Stimulated activated naive B cell treated with anti-CD40 and anti-IgM and Interleukin-4, amounts not matched to agents 10 μg/mL and 1 μg/mL and 100 μg/mL, for 72 hours (primary cell): ENCODE measurements at regions not wholly inside any gene's neighbourhood (a gene's known extent, or its start where the extent isn't known, plus 50 kb on each side); places are given as distances from the start of the nearest gene placed in this dataset.

Experiments used
- ATAC-seq, 2 donors: fragments of 150-1000 bp; cut with Tn5 transposase; replicated peaks; 2 replicates each; pipeline ENCODE4 v1.10.0; 2021; ENCODE audit warnings: moderate library complexity in 1 of 2
- DNase-seq: peaks from one replicate; pipeline ENCODE4 v3.0.0; 2021
- H3K27ac Mint-ChIP-seq: one replicate; pipeline ENCODE4 v1.8.0; 2022; ENCODE audit warnings: mild to moderate bottlenecking, mixed read lengths
- H3K27me3 Mint-ChIP-seq, 2 donors: one replicate each; pipeline ENCODE4 v1.8.0; 2022; ENCODE audit warnings: mixed read lengths in 2 of 2
- H3K36me3 Mint-ChIP-seq, 2 donors: one replicate each; pipeline ENCODE4 v1.8.0; 2022; ENCODE audit warnings: mixed read lengths in 2 of 2, mild to moderate bottlenecking in 1 of 2
- H3K4me1 Mint-ChIP-seq, 2 donors: one replicate each; pipeline ENCODE4 v1.8.0; 2022; ENCODE audit warnings: mixed read lengths in 2 of 2, mild to moderate bottlenecking in 1 of 2
- H3K4me3 Mint-ChIP-seq, 2 donors: one replicate each; pipeline ENCODE4 v1.8.0; 2022; ENCODE audit warnings: mild to moderate bottlenecking in 2 of 2, mixed read lengths in 2 of 2, moderate library complexity in 1 of 2
- H3K9me3 Mint-ChIP-seq, 2 donors: one replicate each; pipeline ENCODE4 v1.8.0; 2022; ENCODE audit warnings: mixed read lengths in 2 of 2, mild to moderate bottlenecking in 1 of 2

DNA sequence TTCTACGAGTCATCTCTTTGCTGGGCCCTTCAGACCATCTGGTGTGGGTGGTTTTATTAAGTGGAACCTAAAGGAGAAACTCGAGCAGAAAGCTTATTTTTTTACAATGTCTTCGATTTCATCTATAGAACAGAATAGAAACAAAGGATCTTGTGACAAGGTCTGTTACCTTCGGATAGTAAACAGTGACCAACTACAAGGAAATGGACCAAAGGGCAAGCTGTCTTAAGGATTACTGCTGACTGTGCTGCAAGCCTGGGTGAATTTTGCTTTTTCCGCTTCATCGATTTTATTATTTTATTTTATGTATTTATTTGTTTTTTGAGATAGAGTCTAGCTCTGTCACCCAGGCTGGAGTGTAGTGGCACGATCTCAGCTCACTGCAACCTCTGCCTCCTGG lies 348.9 kb upstream of the ERCC4 start:
- no peak for ATAC-seq
- Mint-ChIP-seq H3K4me3 (no peak overlapping the region), H3K27me3 (peaks cover 4 to 12% of the 10 kb centered on the region in 2 donors), H3K27ac (no peak overlapping the region), H3K36me3 (no peaks in the 10 kb centered on the region), H3K4me1 (no peaks in the 10 kb centered on the region), H3K9me3 (peaks cover 0 to 3% of the 10 kb centered on the region in 2 donors)
- no peak for DNase-seq

DNA sequence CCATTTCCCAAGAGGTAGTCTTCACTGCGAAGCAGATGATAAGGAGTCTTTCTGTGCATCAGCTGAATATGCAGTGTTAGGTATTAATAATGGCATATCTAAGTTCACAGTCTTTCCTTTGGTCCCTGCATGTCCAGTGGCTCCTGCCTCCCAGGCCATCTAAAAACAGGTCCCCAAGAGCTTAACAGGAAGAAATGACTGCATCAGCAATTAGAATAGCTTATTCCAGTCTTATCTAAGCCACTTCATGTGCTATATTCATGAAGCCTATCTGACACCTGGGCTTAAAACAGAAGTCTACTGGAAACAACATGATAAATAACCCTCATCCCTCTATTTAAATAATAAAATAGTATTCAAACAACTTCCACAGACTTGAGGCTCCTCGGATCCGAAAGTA lies 346.1 kb upstream of the ERCC4 start:
- no peak overlapping the region for H3K4me3 Mint-ChIP-seq

DNA sequence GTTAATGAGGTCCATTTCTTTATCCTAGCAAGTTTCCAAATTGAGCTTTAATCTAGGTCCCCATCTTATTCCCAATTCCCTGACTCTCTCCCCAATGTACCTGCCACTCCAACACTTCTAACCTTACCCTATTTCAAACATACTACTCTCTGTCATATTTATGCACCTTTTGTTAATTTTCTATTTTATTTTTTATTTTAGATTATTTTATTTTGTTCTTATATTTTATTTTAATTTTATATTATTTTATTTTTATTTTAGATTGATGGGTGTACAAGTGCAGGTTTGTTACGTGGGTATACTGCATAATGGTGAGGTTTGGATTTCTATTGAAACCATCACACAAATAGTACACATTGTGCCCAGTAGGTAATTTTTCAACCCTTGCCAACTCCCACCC lies 333.9 kb upstream of the ERCC4 start:
- Mint-ChIP-seq H3K36me3 (no peaks in the 10 kb centered on the region), H3K27ac (no peak overlapping the region), H3K4me3 (no peak overlapping the region), H3K27me3 (no peaks in the 10 kb centered on the region), H3K9me3 (peaks cover 0 to 2% of the 10 kb centered on the region in 2 donors), H3K4me1 (no peaks in the 10 kb centered on the region)
- ATAC-seq (no peak), DNase-seq (no peak)

More for the DNA sequence above, 346.1 kb upstream of the ERCC4 start:
- ATAC-seq (no peak), DNase-seq (no peak)
- H3K4me1 Mint-ChIP-seq, result no peaks in the 10 kb centered on the region
- H3K27me3 Mint-ChIP-seq, result peaks cover 4 to 12% of the 10 kb centered on the region in 2 donors
- H3K27ac Mint-ChIP-seq, result no peak overlapping the region
- no peaks in the 10 kb centered on the region for H3K36me3 Mint-ChIP-seq
- peaks cover 0 to 1% of the 10 kb centered on the region in 2 donors for H3K9me3 Mint-ChIP-seq

DNA sequence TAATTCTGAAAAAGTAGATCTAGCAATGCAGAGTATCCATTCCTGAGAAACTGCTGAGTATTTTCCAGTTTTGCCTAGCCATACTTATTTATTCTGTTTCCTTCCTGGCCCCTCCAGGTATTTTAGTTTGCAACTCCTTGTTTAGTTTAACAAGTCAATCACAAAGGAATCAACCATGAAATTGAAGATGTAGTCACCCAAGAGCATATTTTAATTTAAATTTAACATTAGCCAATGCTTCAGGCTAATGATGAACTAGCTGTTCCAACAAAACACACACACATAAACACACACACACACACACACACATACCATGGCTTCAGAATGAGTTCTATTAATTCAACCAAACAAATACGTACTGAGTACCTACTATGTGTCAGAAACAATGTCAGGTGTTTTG lies 332.8 kb upstream of the ERCC4 start:
- DNase-seq (no peak), ATAC-seq (no peak)
- Mint-ChIP-seq H3K27me3 (no peaks in the 10 kb centered on the region), H3K27ac (no peak overlapping the region), H3K4me3 (no peak overlapping the region), H3K9me3 (peaks cover 0 to 2% of the 10 kb centered on the region in 2 donors), H3K4me1 (no peaks in the 10 kb centered on the region), H3K36me3 (no peaks in the 10 kb centered on the region)

DNA sequence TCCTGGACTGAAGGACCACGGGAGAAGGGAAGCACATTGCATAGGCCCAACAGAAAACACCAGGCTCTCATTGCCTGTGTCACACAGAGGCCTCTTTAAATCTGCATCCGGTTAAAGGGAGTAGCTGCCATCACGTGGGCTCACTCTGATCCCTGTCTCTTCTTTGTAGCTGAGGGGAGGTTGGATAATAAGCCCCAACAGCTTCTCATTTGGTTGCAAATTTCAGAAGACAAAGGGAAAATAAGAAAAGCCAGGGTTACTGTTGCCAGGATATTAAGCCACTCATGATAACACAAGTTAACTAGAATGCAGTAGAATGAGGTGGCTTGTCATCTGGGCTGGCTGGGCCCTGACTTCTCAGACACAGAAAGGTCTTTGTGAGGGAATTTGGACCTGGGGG lies 325.1 kb upstream of the ERCC4 start:
- H3K36me3 Mint-ChIP-seq, result no peaks in the 10 kb centered on the region
- ATAC-seq (no peak), DNase-seq (no peak)
- no peak overlapping the region for H3K27ac Mint-ChIP-seq
- no peaks in the 10 kb centered on the region for H3K9me3 Mint-ChIP-seq
- H3K4me3 Mint-ChIP-seq, result no peak overlapping the region
- H3K27me3 Mint-ChIP-seq, result no peaks in the 10 kb centered on the region
- H3K4me1 Mint-ChIP-seq, result no peaks in the 10 kb centered on the region

DNA sequence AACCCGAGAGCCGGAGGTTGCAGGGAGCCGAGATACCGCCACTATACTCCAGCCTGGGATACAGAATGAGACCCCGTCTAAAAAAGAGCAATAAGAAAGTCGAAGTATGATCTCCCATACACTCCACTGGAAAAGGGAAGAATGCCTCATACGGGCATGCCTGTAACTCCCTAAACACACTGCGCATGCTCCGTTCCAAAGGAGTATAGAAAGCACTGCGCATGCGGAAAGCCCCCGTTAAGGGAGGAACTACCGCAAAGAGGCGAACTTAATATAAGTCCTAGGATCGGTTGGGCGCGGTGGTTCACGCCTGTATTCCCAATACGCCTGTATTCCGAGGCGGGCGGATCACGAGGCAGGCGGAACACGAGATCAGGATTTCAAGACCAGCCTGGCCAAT lies 313.1 kb upstream of the ERCC4 start:
- DNase-seq (no peak), ATAC-seq (no peak)
- no peaks in the 10 kb centered on the region for H3K27me3 Mint-ChIP-seq
- H3K27ac Mint-ChIP-seq, result no peak overlapping the region
- H3K9me3 Mint-ChIP-seq, result peaks cover 0 to 2% of the 10 kb centered on the region in 2 donors
- no peak overlapping the region for H3K4me3 Mint-ChIP-seq
- H3K4me1 Mint-ChIP-seq, result no peaks in the 10 kb centered on the region
- no peaks in the 10 kb centered on the region for H3K36me3 Mint-ChIP-seq

DNA sequence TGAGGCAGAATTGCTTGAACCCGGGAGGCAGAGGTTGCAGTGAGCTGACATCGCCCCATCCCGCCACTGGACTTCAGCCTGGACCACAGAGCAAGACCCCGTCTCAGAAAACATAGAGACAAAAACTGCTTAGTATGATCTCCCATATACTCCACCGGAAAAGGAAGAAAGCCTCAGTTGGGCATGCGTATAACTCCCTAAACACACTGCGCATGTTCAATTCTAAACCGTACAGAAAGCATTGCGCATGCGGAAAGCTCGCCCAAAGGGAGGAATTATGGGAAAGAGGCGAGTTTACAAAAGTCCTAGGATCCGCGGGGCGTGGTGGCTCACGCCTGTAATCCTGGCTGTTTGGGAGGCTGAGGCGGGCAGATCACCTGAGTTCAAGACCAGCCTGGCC lies 312.7 kb upstream of the ERCC4 start:
- ATAC-seq (no peak), DNase-seq (no peak)
- peaks cover 0 to 2% of the 10 kb centered on the region in 2 donors for H3K9me3 Mint-ChIP-seq
- no peak overlapping the region for H3K4me3 Mint-ChIP-seq
- no peaks in the 10 kb centered on the region for H3K36me3 Mint-ChIP-seq
- H3K27ac Mint-ChIP-seq, result no peak overlapping the region
- no peaks in the 10 kb centered on the region for H3K27me3 Mint-ChIP-seq
- H3K4me1 Mint-ChIP-seq, result no peaks in the 10 kb centered on the region

DNA sequence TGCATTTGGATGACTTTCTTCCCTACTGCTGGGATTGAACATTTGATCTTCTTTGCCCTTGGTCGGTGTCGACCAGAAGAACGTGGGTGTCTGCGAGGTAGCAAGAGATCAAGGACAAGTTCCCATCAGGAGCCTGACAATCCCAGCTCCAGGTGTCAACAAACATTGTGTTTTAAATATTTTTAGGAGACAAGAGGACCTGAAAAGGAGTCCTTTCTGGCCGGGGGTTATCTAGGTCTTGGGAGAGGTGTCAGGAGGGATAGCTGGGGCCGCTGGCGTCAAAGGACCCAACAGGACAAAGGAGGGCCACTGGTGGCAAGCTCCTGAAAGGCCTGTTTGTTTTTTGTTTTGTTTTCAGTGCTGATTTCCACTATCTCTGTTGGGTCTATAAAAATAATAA lies 308.4 kb upstream of the ERCC4 start:
- no peaks in the 10 kb centered on the region for H3K4me1 Mint-ChIP-seq
- ATAC-seq, result no peak

DNA sequence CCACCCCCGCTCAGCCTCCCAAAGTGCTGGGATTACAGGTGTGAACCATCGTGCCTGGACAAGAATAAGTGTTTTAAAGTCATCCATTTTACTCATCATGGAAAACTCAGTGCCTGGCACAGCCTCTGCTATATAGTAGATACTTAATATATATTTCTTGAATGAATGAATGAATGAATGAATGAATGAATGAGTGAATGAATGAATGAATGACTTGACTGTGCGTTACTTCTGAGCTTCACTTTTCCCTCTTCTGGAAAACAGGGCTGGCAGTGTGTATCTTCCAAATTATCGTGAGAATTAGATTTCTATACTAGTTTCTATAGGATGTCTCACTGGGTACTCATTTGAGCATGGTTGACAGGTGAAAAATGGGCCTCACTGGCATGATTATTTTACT lies 307.3 kb upstream of the ERCC4 start:
- no peak overlapping the region for H3K27ac Mint-ChIP-seq
- H3K4me3 Mint-ChIP-seq, result no peak overlapping the region
- H3K27me3 Mint-ChIP-seq, result peaks cover 4 to 6% of the 10 kb centered on the region in 2 donors
- peaks cover 3 to 5% of the 10 kb centered on the region in 2 donors for H3K9me3 Mint-ChIP-seq
- no peaks in the 10 kb centered on the region for H3K4me1 Mint-ChIP-seq
- DNase-seq (no peak), ATAC-seq (no peak)
- no peaks in the 10 kb centered on the region for H3K36me3 Mint-ChIP-seq

More for the DNA sequence above, 308.4 kb upstream of the ERCC4 start:
- Mint-ChIP-seq H3K27ac (no peak overlapping the region), H3K4me3 (no peak overlapping the region), H3K27me3 (peaks cover 4 to 6% of the 10 kb centered on the region in 2 donors), H3K9me3 (peaks cover 5% of the 10 kb centered on the region in 2 donors), H3K36me3 (no peaks in the 10 kb centered on the region)
- DNase-seq, result no peak

DNA sequence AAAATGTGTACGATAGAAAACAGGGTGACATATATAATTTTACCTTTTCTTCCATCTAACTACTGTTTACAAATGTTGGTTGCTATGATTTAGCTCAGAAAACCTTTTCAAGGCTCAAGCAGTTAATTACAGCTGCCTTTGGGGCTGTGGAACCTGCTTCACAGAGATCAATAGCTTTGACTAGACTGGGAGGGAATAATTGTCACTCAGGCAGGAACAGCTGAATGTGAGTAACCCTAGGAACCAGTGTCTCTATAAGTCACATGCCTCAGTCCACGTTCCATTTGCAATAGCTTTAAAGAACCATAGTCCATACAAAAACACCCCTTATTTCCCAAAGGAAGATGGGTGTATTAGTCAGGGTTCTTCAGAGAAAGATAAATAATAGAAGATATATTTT lies 306.8 kb upstream of the ERCC4 start:
- H3K4me3 Mint-ChIP-seq, result no peak overlapping the region
- no peaks in the 10 kb centered on the region for H3K4me1 Mint-ChIP-seq
- no peak for DNase-seq
- peaks cover 4 to 6% of the 10 kb centered on the region in 2 donors for H3K27me3 Mint-ChIP-seq
- H3K27ac Mint-ChIP-seq, result no peak overlapping the region
- no peak for ATAC-seq
- H3K9me3 Mint-ChIP-seq, result peaks cover 3 to 5% of the 10 kb centered on the region in 2 donors
- no peaks in the 10 kb centered on the region for H3K36me3 Mint-ChIP-seq

DNA sequence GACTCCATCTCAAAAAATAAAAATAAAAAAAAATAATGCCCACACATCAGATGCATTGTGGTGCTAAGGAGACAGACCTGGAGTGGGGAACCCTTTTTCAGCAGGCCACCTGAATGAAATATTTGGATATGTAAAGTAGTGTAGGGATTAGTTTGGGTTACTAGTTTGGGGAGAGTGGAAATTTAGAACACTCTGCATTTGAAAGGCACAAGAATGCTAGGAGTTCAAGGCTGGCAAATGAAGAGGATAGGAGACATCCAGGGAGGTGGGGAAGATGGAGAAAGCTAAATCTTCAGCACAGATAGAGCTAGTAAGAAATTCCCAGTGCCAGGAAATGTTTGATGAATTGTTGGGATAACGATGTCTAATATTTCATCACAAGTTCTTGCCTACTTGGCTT lies 298.3 kb upstream of the ERCC4 start:
- Mint-ChIP-seq H3K27me3 (peaks cover 0 to 6% of the 10 kb centered on the region in 2 donors), H3K27ac (no peak overlapping the region), H3K4me3 (no peak overlapping the region), H3K4me1 (no peaks in the 10 kb centered on the region), H3K36me3 (no peaks in the 10 kb centered on the region), H3K9me3 (peaks cover 0 to 3% of the 10 kb centered on the region in 2 donors)
- DNase-seq (no peak), ATAC-seq (no peak)

DNA sequence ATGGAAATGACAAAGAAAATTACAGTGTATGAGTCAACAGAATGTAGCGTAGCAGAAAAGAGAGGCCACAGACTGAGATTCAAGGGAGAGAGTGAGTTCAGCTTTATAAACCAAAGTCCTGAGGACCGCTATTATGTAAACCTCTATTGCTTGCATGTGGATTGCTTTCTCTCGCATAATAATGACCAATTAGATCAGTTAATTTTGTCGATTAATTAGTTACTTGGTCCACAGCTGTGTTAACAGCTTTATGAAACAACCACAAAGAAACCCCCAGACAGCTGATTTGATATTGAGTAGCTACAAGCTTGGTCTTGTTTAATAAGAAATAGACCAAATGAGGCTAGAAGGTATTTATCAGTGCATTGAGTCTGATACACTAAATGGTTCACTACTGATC lies 291.8 kb upstream of the ERCC4 start:
- H3K4me3 Mint-ChIP-seq, result no peak overlapping the region

DNA sequence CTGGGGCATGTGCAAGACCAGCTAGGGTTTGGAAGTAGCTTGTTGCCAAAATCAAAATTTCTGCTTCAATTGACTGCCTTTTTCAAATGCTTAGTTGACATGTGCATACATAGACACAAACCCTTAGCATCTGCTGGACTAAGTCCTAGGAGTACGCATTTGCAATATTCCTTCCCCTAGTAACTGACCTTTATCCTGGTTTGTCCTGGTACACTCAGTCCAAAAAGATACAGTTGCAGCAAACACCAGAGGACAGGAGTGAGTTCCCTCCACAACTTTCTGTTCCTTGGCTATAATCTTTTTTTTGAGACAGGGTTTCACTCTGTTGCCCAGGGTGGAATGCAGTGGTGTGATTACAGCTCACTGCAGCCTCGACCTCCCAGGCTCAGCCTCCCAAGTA lies 290.2 kb upstream of the ERCC4 start:
- Mint-ChIP-seq H3K27ac (no peak overlapping the region), H3K4me3 (no peak overlapping the region), H3K27me3 (no peaks in the 10 kb centered on the region), H3K36me3 (no peaks in the 10 kb centered on the region), H3K4me1 (no peaks in the 10 kb centered on the region), H3K9me3 (no peaks in the 10 kb centered on the region)
- DNase-seq (no peak), ATAC-seq (no peak)

More for the DNA sequence above, 291.8 kb upstream of the ERCC4 start:
- Mint-ChIP-seq H3K36me3 (no peaks in the 10 kb centered on the region), H3K9me3 (no peaks in the 10 kb centered on the region), H3K4me1 (no peaks in the 10 kb centered on the region), H3K27me3 (no peaks in the 10 kb centered on the region), H3K27ac (no peak overlapping the region)
- no peak for ATAC-seq
- DNase-seq, result no peak

DNA sequence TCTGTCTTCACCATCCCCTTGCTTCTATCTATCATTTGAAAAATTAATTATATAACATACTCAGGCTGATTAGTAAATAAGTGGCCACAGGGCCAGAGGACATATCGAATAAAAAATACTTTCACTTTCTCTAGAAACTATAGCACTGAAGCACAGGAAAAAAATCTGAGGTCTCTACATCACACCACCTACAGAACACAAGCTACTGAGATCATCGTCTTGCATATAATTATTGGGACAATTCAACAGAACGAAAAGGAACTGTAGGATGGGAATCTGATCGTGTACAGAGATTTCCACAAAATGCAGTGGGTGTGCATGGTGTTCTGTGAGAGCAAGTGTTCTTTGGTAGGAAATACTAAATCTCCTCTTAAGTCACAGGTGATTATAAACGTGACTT lies 289.6 kb upstream of the ERCC4 start:
- Mint-ChIP-seq H3K9me3 (no peaks in the 10 kb centered on the region), H3K27ac (no peak overlapping the region), H3K36me3 (no peaks in the 10 kb centered on the region), H3K4me3 (no peak overlapping the region), H3K4me1 (no peaks in the 10 kb centered on the region), H3K27me3 (no peaks in the 10 kb centered on the region)
- DNase-seq (no peak), ATAC-seq (no peak)

DNA sequence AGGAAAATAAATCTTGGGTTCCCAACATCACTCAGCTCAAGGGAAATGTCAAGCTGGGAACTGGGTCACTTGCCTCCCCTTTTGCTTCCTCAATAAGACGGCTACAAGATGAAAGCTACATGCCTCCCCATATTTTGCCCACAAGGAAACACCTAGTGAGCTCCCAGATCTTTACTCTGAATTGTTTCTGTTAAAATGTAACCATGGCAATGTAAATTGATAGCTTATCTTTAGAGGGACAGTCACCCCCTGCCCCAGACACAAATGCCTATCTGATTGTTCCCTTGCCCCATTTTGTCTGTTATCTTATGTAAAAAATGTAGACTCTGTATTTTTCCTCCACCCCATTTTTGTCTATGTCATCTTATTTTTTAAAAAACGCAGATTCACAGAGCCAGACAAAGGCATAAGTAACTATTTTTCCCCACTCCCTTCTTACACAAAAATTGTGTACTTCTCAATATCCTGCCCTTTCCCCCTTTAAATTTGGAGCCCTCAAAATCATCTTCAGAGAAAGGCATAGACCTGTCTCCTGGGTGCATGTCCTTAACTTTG lies 288.7 kb upstream of the ERCC4 start:
- Mint-ChIP-seq H3K4me1 (no peaks in the 10 kb centered on the region), H3K27ac (no peak overlapping the region), H3K9me3 (peaks cover 2 to 3% of the 10 kb centered on the region in 2 donors), H3K27me3 (no peaks in the 10 kb centered on the region), H3K36me3 (no peaks in the 10 kb centered on the region), H3K4me3 (no peak overlapping the region)
- DNase-seq (no peak), ATAC-seq (no peak)

DNA sequence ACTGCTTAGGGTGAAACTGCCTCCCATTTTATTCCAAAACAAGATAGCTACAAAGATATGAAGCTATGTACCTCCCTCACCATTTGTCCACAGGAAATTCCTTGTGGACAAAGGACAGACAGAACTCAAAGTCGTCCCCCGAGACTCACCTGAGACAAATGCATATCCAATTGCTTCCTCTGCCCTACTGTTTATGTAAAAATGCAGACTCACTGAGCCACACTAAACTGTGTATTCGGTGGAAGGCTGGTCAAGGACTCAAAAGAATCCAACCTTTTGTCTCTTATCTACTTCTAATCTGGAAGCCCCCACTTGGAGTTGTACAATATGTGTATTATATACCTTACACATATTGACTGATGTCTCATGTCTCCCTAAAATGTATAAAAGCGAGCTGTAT lies 288.0 kb upstream of the ERCC4 start:
- DNase-seq, result no peak
- peaks cover 4 to 8% of the 10 kb centered on the region in 2 donors for H3K9me3 Mint-ChIP-seq
- no peaks in the 10 kb centered on the region for H3K36me3 Mint-ChIP-seq
- H3K27me3 Mint-ChIP-seq, result no peaks in the 10 kb centered on the region
- H3K27ac Mint-ChIP-seq, result no peak overlapping the region
- H3K4me1 Mint-ChIP-seq, result no peaks in the 10 kb centered on the region
- no peak overlapping the region for H3K4me3 Mint-ChIP-seq
- ATAC-seq, result no peak
